ENCODE measurements at regions not wholly inside any gene's neighbourhood (a gene's known extent, or its start where the extent isn't known, plus 50 kb on each side); places are given as distances from the start of the nearest gene placed in this dataset.

- H3K9me3 ChIP-seq, result peaks cover 0 to 14% (median 7%) of the 10 kb centered on the region in 11 donors
- no peak for TF ChIP-seq CTCF (IDR thresholded peaks at IDR 0.05)
- H3K36me3 ChIP-seq, result no peaks in the 10 kb centered on the region
- ATAC-seq, result peak in 2 of 8 donors; percentile 13 to 20
- H3K27me3 ChIP-seq, result no peaks in the 10 kb centered on the region
- DNase-seq, result no peak
- H3K27ac ChIP-seq, result no peak overlapping the region
- intact Hi-C loops (cut with DNase I), result no loop called here
- H3K4me1 ChIP-seq, result no peaks in the 10 kb centered on the region
- H3K4me3 ChIP-seq, result no peak overlapping the region
- WGBS, 2 donors, result 82 to 94% methylated on average over 17 of the region's 17 CpGs
These were observed 210.6 kb upstream of the CDYL start for GRCh38 chr6:4565301-4566250.

GRCh38 chr6:4564801-4565271 lies 211.4 kb upstream of the CDYL start:
- Histone ChIP-seq H3K27me3 (no peaks in the 10 kb centered on the region), H3K4me3 (no peak overlapping the region), H3K9me3 (peaks cover 0 to 6% (median 2%) of the 10 kb centered on the region in 11 donors), H3K27ac (no peak overlapping the region), H3K36me3 (no peaks in the 10 kb centered on the region), H3K4me1 (no peaks in the 10 kb centered on the region)
- intact Hi-C loops (cut with DNase I), result no loop called here
- ATAC-seq (no peak), DNase-seq (no peak)
- WGBS, 2 donors, result 87 to 89% methylated on average over 6 of the region's 6 CpGs
- TF ChIP-seq CTCF (IDR thresholded peaks at IDR 0.05), result no peak

GRCh38 chr6:4563877-4564276 lies 212.3 kb upstream of the CDYL start:
- Histone ChIP-seq H3K36me3 (no peaks in the 10 kb centered on the region), H3K4me3 (no peak overlapping the region), H3K4me1 (no peaks in the 10 kb centered on the region), H3K27ac (no peak overlapping the region), H3K27me3 (no peaks in the 10 kb centered on the region), H3K9me3 (no peaks in the 10 kb centered on the region)
- ATAC-seq, result no peak
- TF ChIP-seq CTCF (IDR thresholded peaks at IDR 0.05), result no peak
- 49 to 96% methylated on average over 4 of the region's 4 CpGs for WGBS, 2 donors
- no peak for DNase-seq
- intact Hi-C loops (cut with DNase I), result no loop called here

- no peaks in the 10 kb centered on the region for H3K4me1 ChIP-seq
- no peaks in the 10 kb centered on the region for H3K36me3 ChIP-seq
- intact Hi-C loops (cut with DNase I), result no loop called here
- H3K27me3 ChIP-seq, result no peaks in the 10 kb centered on the region
- DNase-seq (no peak), ATAC-seq (no peak)
- H3K9me3 ChIP-seq, result no peaks in the 10 kb centered on the region
- 67 to 85% methylated on average over 5 of the region's 5 CpGs for WGBS, 2 donors
- no peak for TF ChIP-seq CTCF (IDR thresholded peaks at IDR 0.05)
- no peak overlapping the region for H3K4me3 ChIP-seq
- H3K27ac ChIP-seq, result no peak overlapping the region
These were observed 213.0 kb upstream of the CDYL start for GRCh38 chr6:4563156-4563555.

Measured in heart right ventricle (tissue), 16 donors.